T-helper 9 cell (primary cell): ENCODE measurements at regions not wholly inside any gene's neighbourhood (a gene's known extent, or its start where the extent isn't known, plus 50 kb on each side); places are given as distances from the start of the nearest gene placed in this dataset.
"Not testable (repeated sequence)": the region's sequence is repeated elsewhere in the genome, so short reads cannot be mapped to it uniquely, and the experiment has no call there.

Experiments
- DNase-seq: peaks from one replicate; pipeline ENCODE4 v3.0.0-alpha.2; 2020

- no peak for DNase-seq
Observed at GRCh38 chr18:78240627-78241252, 738.9 kb upstream of the SALL3 start.

GRCh38 chr18:78241535-78242253, 737.9 kb upstream of the SALL3 start:
- DNase-seq = no peak

- no peak for DNase-seq
Observed at GRCh38 chr18:78242254-78242643, 737.4 kb upstream of the SALL3 start.

GRCh38 chr18:78242806-78243205, 736.8 kb upstream of the SALL3 start:
- DNase-seq = no peak

- no peak for DNase-seq
Observed at GRCh38 chr18:78244779-78245178, 734.8 kb upstream of the SALL3 start.

- no peak for DNase-seq
Observed at GRCh38 chr18:78245451-78245850, 734.2 kb upstream of the SALL3 start.

GRCh38 chr18:78246050-78246449, 733.6 kb upstream of the SALL3 start:
- no peak for DNase-seq

GRCh38 chr18:78246588-78246987, 733.0 kb upstream of the SALL3 start:
- no peak for DNase-seq

- no peak for DNase-seq
Observed at GRCh38 chr18:78247615-78248289, 731.9 kb upstream of the SALL3 start.

- no peak for DNase-seq
Observed at GRCh38 chr18:78255013-78255412, 724.6 kb upstream of the SALL3 start.

GRCh38 chr18:78268226-78268988, 711.2 kb upstream of the SALL3 start:
- DNase-seq = no peak

GRCh38 chr18:78271790-78272189, 707.8 kb upstream of the SALL3 start:
- no peak for DNase-seq

- no peak for DNase-seq
Observed at GRCh38 chr18:78273876-78274275, 705.7 kb upstream of the SALL3 start.

GRCh38 chr18:78283425-78283824, 696.2 kb upstream of the SALL3 start:
- not testable (repeated sequence) for DNase-seq

- DNase-seq = no peak
Observed at GRCh38 chr18:78292618-78293380, 686.8 kb upstream of the SALL3 start.

- no peak for DNase-seq
Observed at GRCh38 chr18:78293540-78293939, 686.1 kb upstream of the SALL3 start.

GRCh38 chr18:78293940-78294541, 685.6 kb upstream of the SALL3 start:
- DNase-seq = no peak

- DNase-seq = no peak
Observed at GRCh38 chr18:78295262-78295661, 684.4 kb upstream of the SALL3 start.

- DNase-seq = no peak
Observed at GRCh38 chr18:78296166-78296565, 683.5 kb upstream of the SALL3 start.

GRCh38 chr18:78297048-78297447, 682.6 kb upstream of the SALL3 start:
- no peak for DNase-seq

GRCh38 chr18:78303519-78304191, 676.0 kb upstream of the SALL3 start:
- no peak for DNase-seq
